Eye (tissue), 1 donor: ENCODE measurements at regions not wholly inside any gene's neighbourhood (a gene's known extent, or its start where the extent isn't known, plus 50 kb on each side); places are given as distances from the start of the nearest gene placed in this dataset.
"Not testable (repeated sequence)": the region's sequence is repeated elsewhere in the genome, so short reads cannot be mapped to it uniquely, and the experiment has no call there.

Experiments used
- DNase-seq: peaks from one replicate; pipeline ENCODE4 v3.0.0-alpha.2; 2015

GRCh38 chr9:117649126-117649525 lies 55.1 kb upstream of the TLR4 start:
- no peak for DNase-seq

GRCh38 chr9:117644932-117645636 lies 59.1 kb upstream of the TLR4 start:
- no peak for DNase-seq

GRCh38 chr9:117644133-117644931 lies 59.9 kb upstream of the TLR4 start:
- DNase-seq, result peak; percentile 90

GRCh38 chr9:117643288-117643654 lies 60.9 kb upstream of the TLR4 start:
- DNase-seq, result no peak

GRCh38 chr9:117642571-117643287 lies 61.5 kb upstream of the TLR4 start:
- not testable (repeated sequence) for DNase-seq

GRCh38 chr9:117636681-117637080 lies 67.5 kb upstream of the TLR4 start:
- DNase-seq, result no peak

GRCh38 chr9:117625154-117625553 lies 79.0 kb upstream of the TLR4 start:
- no peak for DNase-seq

GRCh38 chr9:117624106-117624505 lies 80.1 kb upstream of the TLR4 start:
- peak; percentile 8 for DNase-seq

GRCh38 chr9:117622347-117622746 lies 81.9 kb upstream of the TLR4 start:
- no peak for DNase-seq

GRCh38 chr9:117616431-117616831 lies 87.8 kb upstream of the TLR4 start:
- DNase-seq, result peak; percentile 58

- peak; percentile 2 for DNase-seq
Observed at GRCh38 chr9:117612317-117612716, 91.9 kb upstream of the TLR4 start.

GRCh38 chr9:117597977-117598376 lies 106.2 kb upstream of the TLR4 start:
- no peak for DNase-seq

- DNase-seq, result peak; percentile 12
Observed at GRCh38 chr9:117596678-117597077, 107.5 kb upstream of the TLR4 start.

- no peak for DNase-seq
Observed at GRCh38 chr9:117595650-117596049, 108.6 kb upstream of the TLR4 start.

GRCh38 chr9:117587263-117587662 lies 116.9 kb upstream of the TLR4 start:
- DNase-seq, result no peak

- peak; percentile 72 for DNase-seq
Observed at GRCh38 chr9:117574099-117574498, 130.1 kb upstream of the TLR4 start.

GRCh38 chr9:117564839-117565238 lies 139.4 kb upstream of the TLR4 start:
- no peak for DNase-seq

GRCh38 chr9:117561761-117562160 lies 142.4 kb upstream of the TLR4 start:
- DNase-seq, result no peak

- DNase-seq, result no peak
Observed at GRCh38 chr9:117555964-117556629, 141.2 kb upstream of the ASTN2 start.

GRCh38 chr9:117552811-117553210 lies 138.0 kb upstream of the ASTN2 start:
- DNase-seq, result no peak

- DNase-seq, result no peak
Observed at GRCh38 chr9:117551171-117551570, 136.3 kb upstream of the ASTN2 start.

- no peak for DNase-seq
Observed at GRCh38 chr9:117549444-117549843, 134.6 kb upstream of the ASTN2 start.

GRCh38 chr9:117548556-117548955 lies 133.7 kb upstream of the ASTN2 start:
- no peak for DNase-seq
